Activated CD4-positive, alpha-beta memory T cell treated with anti-CD3 and anti-CD28 coated beads, Interleukin-2, amount 10 ng/mL, durations not matched to agents 7 days and 5 days (primary cell): ENCODE measurements at regions not wholly inside any gene's neighbourhood (a gene's known extent, or its start where the extent isn't known, plus 50 kb on each side); places are given as distances from the start of the nearest gene placed in this dataset.

ENCODE experiments used
- CTCF ChIA-PET: fragments of 350-600 bp; sonication (Branson Sonifier 250); formaldehyde crosslinking; loops from one replicate; lab custom pipeline; 2021; ENCODE audit warnings: antibody characterized with exemption, inconsistent platforms; lab: Charles Lee
- POLR2A ChIA-PET: fragments of 350-600 bp; sonication (Branson Sonifier 250); formaldehyde crosslinking; loops from one replicate; lab custom pipeline; 2021; ENCODE audit warnings: antibody characterized with exemption; lab: Charles Lee
- DNase-seq: peaks from one replicate; pipeline ENCODE4 v3.0.0-alpha.2; 2020
- H3K27ac Mint-ChIP-seq: one replicate; pipeline ENCODE4 v1.8.0; 2021; ENCODE audit warnings: mild to moderate bottlenecking, mixed read lengths
- H3K27me3 Mint-ChIP-seq: one replicate; pipeline ENCODE4 v1.8.0; 2021; ENCODE audit warnings: mixed read lengths
- H3K36me3 Mint-ChIP-seq: one replicate; pipeline ENCODE4 v1.8.0; 2021; ENCODE audit warnings: low read depth, mixed read lengths
- H3K4me1 Mint-ChIP-seq: one replicate; pipeline ENCODE4 v1.8.0; 2021; ENCODE audit warnings: mixed read lengths
- H3K4me3 Mint-ChIP-seq: one replicate; pipeline ENCODE4 v1.8.0; 2021; ENCODE audit warnings: mild to moderate bottlenecking, mixed read lengths
- H3K9me3 Mint-ChIP-seq: one replicate; pipeline ENCODE4 v1.8.0; 2021; ENCODE audit warnings: mixed read lengths

GRCh38 chr4:98747393-98748091 is 89.1 kb upstream of the TSPAN5 start:
- no peaks in the 10 kb centered on the region for H3K4me1 Mint-ChIP-seq
- no peaks in the 10 kb centered on the region for H3K36me3 Mint-ChIP-seq
- no peak overlapping the region for H3K27ac Mint-ChIP-seq
- DNase-seq, result no peak
- H3K9me3 Mint-ChIP-seq, result no peaks in the 10 kb centered on the region
- CTCF ChIA-PET, result no interaction called here
- POLR2A ChIA-PET, result no interaction called here
- no peaks in the 10 kb centered on the region for H3K27me3 Mint-ChIP-seq
- H3K4me3 Mint-ChIP-seq, result no peak overlapping the region

DNA sequence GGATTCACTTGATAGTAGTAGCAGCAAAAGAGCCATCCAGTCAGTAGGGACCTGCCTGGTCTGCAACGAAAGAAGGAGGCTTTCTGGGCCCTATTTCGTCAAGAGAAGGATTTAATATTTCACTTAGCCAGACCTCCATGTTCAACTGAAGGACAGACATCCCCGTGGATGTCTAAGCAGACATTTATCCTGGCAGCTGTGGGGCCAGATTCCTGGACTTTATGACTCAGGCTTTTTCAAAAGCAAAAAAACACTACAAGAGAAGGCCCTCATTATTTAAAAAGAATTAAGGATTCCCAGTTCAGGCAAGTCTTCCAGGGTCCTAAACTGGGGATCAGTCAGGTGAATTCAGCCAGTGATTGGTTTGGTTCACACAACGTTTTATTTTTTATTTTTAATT is 88.5 kb upstream of the TSPAN5 start:
- H3K4me3 Mint-ChIP-seq, result no peak overlapping the region
- no peaks in the 10 kb centered on the region for H3K27me3 Mint-ChIP-seq
- H3K4me1 Mint-ChIP-seq, result no peaks in the 10 kb centered on the region
- ChIA-PET CTCF (no interaction called here), POLR2A (no interaction called here)
- no peaks in the 10 kb centered on the region for H3K9me3 Mint-ChIP-seq
- DNase-seq, result no peak
- H3K36me3 Mint-ChIP-seq, result no peaks in the 10 kb centered on the region
- H3K27ac Mint-ChIP-seq, result no peak overlapping the region

GRCh38 chr4:98746530-98746929 is 88.1 kb upstream of the TSPAN5 start:
- H3K9me3 Mint-ChIP-seq, result no peaks in the 10 kb centered on the region
- no peak overlapping the region for H3K4me3 Mint-ChIP-seq
- CTCF ChIA-PET, result interaction anchor here (0.7 kb wide), 1 partner anchor 12 kb away, joined by 3 read pairs; no protein-coding TSS in a partner anchor
- POLR2A ChIA-PET, result interaction anchor here (0.8 kb wide), 1 partner anchor 9 kb away, joined by 3 read pairs; no protein-coding TSS in a partner anchor
- no peak overlapping the region for H3K27ac Mint-ChIP-seq
- H3K36me3 Mint-ChIP-seq, result no peaks in the 10 kb centered on the region
- H3K4me1 Mint-ChIP-seq, result no peaks in the 10 kb centered on the region
- DNase-seq, result no peak
- H3K27me3 Mint-ChIP-seq, result no peaks in the 10 kb centered on the region

DNA sequence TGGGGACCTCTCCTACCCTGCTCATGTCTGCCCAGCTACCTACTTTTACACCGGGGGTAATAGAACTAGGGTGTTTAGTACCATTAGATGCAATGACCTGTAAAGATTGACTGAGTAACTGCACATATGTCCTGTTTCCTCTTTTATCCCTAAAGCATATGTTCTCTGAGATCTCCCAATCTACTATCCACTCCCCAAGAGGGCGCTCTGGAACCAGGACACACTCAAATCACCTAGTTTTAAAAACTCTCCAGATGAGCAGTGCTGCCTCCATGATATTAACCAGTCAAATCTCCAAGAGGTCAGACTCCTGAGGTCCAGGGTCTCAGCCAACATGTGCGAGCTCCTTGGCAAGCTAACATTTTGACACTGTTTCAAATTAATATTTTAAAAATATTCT is 87.0 kb upstream of the TSPAN5 start:
- ChIA-PET CTCF (interaction anchor here (1.0 kb wide), 1 partner anchor 250 kb away, joined by 4 read pairs; the partner anchor contains the start of gene METAP1), POLR2A (no interaction called here)
- Mint-ChIP-seq H3K36me3 (no peaks in the 10 kb centered on the region), H3K27me3 (no peaks in the 10 kb centered on the region), H3K9me3 (no peaks in the 10 kb centered on the region), H3K27ac (no peak overlapping the region), H3K4me3 (no peak overlapping the region), H3K4me1 (no peaks in the 10 kb centered on the region)
- DNase-seq, result no peak

DNA sequence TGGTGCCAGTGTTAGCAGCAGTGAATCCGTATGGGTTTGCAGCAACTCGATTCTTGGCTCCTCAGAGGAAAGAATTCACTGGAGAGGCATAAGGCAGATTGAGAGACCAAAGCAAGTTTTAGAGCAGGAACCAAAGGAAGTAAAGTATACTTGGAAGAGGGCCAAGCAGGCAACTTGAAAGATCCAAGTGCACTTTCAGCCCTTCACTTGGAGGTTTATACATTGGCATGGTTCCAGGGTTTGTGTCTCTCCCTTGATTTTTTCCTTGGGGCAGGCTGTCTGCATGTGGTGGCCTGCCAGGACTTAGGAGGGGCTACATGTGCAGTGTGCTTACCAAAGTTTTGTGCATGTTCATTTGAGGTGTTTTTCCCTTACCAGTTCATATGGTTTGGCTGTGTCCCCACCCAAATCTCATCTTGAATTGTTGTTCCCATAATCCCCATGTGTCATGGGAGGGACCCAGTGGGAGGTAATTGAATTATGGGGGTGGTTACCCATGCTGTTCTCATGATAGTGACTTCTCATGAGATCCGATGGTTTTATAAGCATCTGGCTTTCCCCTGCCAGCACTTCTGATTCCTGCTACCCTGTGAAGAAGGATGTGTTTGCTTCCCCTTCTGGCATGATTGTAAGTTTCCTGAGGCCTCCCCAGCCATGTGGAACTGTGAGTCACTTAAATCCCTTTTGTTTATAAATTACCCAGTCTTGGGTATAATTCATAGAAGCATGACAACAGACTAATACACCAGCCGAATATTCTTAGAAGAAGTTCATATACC is 86.2 kb upstream of the TSPAN5 start:
- Mint-ChIP-seq H3K4me1 (no peaks in the 10 kb centered on the region), H3K36me3 (no peaks in the 10 kb centered on the region), H3K9me3 (no peaks in the 10 kb centered on the region), H3K4me3 (no peak overlapping the region), H3K27ac (no peak overlapping the region), H3K27me3 (no peaks in the 10 kb centered on the region)
- ChIA-PET CTCF (no interaction called here), POLR2A (no interaction called here)
- no peak for DNase-seq

DNA sequence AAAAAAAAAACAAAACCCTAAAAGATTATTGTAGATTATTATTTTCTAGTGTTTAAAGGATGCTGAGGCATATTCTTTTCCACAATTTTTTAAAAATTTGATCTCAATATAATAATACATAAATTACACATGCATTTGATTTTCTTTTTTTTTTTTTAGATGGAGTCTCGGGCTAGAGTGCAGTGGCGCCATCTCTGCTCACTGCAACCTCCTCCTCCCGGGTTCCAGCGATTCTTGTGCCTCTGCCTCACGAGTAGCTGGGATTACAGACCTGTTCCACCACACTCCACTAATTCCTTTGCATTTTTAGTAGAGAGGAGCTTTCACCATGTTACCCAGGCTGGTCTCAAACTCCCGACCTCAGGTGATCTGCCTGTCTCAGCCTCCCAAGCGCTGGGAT is 83.5 kb upstream of the TSPAN5 start:
- DNase-seq, result no peak
- H3K27ac Mint-ChIP-seq, result no peak overlapping the region
- H3K4me3 Mint-ChIP-seq, result no peak overlapping the region
- peaks cover 13% of the 10 kb centered on the region for H3K9me3 Mint-ChIP-seq
- POLR2A ChIA-PET, result no interaction called here
- H3K27me3 Mint-ChIP-seq, result no peaks in the 10 kb centered on the region
- CTCF ChIA-PET, result no interaction called here
- no peaks in the 10 kb centered on the region for H3K4me1 Mint-ChIP-seq
- no peaks in the 10 kb centered on the region for H3K36me3 Mint-ChIP-seq

DNA sequence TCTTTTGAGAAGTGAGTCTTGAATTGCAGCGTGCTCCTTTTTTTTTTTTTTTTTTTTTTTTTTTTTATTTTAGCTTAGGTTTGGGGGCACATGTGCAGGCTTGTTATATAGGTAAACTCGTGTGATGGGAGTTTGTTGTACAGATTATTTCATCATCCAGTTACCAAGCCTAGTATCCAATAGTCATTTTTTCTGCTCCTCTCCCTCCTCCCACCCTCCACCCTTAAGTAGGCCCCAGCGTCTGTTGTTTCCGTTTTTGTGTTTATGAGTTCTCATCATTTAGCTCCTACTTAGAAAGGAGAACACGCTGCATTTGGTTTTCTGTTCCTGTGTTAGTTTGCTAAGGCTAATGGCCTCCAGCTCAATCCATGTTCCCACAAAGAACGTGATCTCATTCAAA is 81.3 kb upstream of the TSPAN5 start:
- no peak overlapping the region for H3K27ac Mint-ChIP-seq
- no peaks in the 10 kb centered on the region for H3K4me1 Mint-ChIP-seq
- H3K27me3 Mint-ChIP-seq, result no peaks in the 10 kb centered on the region
- peaks cover 13% of the 10 kb centered on the region for H3K9me3 Mint-ChIP-seq
- ChIA-PET CTCF (interaction anchor here (0.6 to 0.7 kb wide), 2 partner anchors 8 to 757 kb away, joined by 3 to 5 read pairs; no protein-coding TSS in a partner anchor), POLR2A (interaction anchor here (0.6 kb wide), 1 partner anchor 81 kb away, joined by 3 read pairs; no protein-coding TSS in a partner anchor)
- H3K4me3 Mint-ChIP-seq, result no peak overlapping the region
- no peaks in the 10 kb centered on the region for H3K36me3 Mint-ChIP-seq
- no peak for DNase-seq

- H3K27ac Mint-ChIP-seq, result no peak overlapping the region
- CTCF ChIA-PET, result no interaction called here
Observed at GRCh38 chr4:98733601-98734000, 75.2 kb upstream of the TSPAN5 start.

GRCh38 chr4:98728871-98729270 is 70.5 kb upstream of the TSPAN5 start:
- Mint-ChIP-seq H3K27ac (no peak overlapping the region), H3K4me1 (peaks cover 6% of the 10 kb centered on the region), H3K27me3 (no peaks in the 10 kb centered on the region), H3K4me3 (no peak overlapping the region), H3K9me3 (peaks cover 14% of the 10 kb centered on the region), H3K36me3 (peaks cover 3% of the 10 kb centered on the region)
- DNase-seq, result no peak
- ChIA-PET POLR2A (no interaction called here), CTCF (no interaction called here)

More at GRCh38 chr4:98733601-98734000, 75.2 kb upstream of the TSPAN5 start:
- H3K4me1 Mint-ChIP-seq, result peaks cover 1% of the 10 kb centered on the region
- H3K9me3 Mint-ChIP-seq, result peaks cover 10% of the 10 kb centered on the region
- POLR2A ChIA-PET, result no interaction called here
- no peaks in the 10 kb centered on the region for H3K36me3 Mint-ChIP-seq
- DNase-seq, result no peak
- no peaks in the 10 kb centered on the region for H3K27me3 Mint-ChIP-seq
- H3K4me3 Mint-ChIP-seq, result no peak overlapping the region

GRCh38 chr4:98728433-98728832 is 70.0 kb upstream of the TSPAN5 start:
- Mint-ChIP-seq H3K36me3 (peaks cover 3% of the 10 kb centered on the region), H3K4me3 (no peak overlapping the region), H3K27me3 (no peaks in the 10 kb centered on the region), H3K27ac (no peak overlapping the region), H3K9me3 (peaks cover 14% of the 10 kb centered on the region), H3K4me1 (peaks cover 6% of the 10 kb centered on the region)
- DNase-seq, result no peak
- ChIA-PET POLR2A (no interaction called here), CTCF (no interaction called here)

DNA sequence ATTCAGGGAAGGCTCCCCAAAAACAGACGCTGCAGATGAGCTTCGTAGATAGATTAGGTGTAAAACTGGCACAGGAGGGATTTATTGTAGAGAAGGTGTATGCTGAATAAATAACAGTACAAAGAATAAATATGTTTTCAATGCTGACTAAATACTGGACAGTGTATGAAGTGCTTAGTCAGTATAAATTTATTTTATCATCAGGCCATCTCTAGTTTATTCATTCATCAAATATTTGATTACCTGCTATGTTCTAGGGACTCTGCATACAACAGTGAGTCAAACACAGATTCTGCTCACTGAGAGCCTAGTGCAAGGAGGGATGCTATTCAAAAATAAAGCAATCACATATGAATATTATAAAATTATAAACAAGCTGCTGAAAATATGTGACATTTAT is 63.6 kb upstream of the TSPAN5 start:
- CTCF ChIA-PET, result no interaction called here
- no peak for DNase-seq
- Mint-ChIP-seq H3K27me3 (no peaks in the 10 kb centered on the region), H3K36me3 (peaks cover 3% of the 10 kb centered on the region), H3K4me3 (no peak overlapping the region), H3K9me3 (peaks cover 26% of the 10 kb centered on the region), H3K27ac (no peak overlapping the region), H3K4me1 (no peaks in the 10 kb centered on the region)
- POLR2A ChIA-PET, result no interaction called here

DNA sequence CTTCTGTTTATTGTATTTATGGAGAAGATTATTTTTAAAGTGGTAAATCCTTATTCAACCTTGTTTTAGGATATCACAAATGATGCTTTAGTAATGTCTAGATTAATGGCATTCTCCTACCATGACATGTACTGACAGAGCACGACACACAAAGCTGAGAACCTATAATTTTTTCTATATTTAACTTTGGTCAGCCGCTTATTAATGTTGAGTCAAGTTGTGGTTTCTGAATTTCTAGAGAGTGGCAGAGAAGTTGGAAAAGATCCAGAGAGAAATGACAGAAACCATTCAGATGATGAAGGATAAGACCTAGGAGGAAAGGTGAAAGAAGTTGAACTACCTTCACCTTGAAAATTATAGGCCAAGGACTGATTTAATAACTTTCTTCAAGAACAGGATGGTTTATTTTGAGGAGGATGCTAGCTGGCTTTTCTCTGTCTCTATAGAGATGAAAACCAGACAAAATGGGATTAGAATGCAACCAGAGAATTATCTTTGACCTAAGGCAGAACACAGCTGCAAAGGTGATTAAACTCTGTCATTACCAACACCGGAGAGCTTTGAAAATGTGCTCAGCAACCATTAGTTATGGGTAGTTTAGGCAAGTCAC is 62.6 kb upstream of the TSPAN5 start:
- no peaks in the 10 kb centered on the region for H3K4me1 Mint-ChIP-seq
- DNase-seq, result no peak
- peaks cover 3% of the 10 kb centered on the region for H3K36me3 Mint-ChIP-seq
- no peak overlapping the region for H3K27ac Mint-ChIP-seq
- ChIA-PET CTCF (no interaction called here), POLR2A (interaction anchor here (0.6 kb wide), 1 partner anchor 15 kb away, joined by 3 read pairs; no protein-coding TSS in a partner anchor)
- H3K4me3 Mint-ChIP-seq, result no peak overlapping the region
- peaks cover 23% of the 10 kb centered on the region for H3K9me3 Mint-ChIP-seq
- H3K27me3 Mint-ChIP-seq, result no peaks in the 10 kb centered on the region

GRCh38 chr4:98716796-98717195 is 58.4 kb upstream of the TSPAN5 start:
- POLR2A ChIA-PET, result no interaction called here
- H3K4me3 Mint-ChIP-seq, result no peak overlapping the region
- no peaks in the 10 kb centered on the region for H3K27me3 Mint-ChIP-seq
- no peaks in the 10 kb centered on the region for H3K36me3 Mint-ChIP-seq
- no peak overlapping the region for H3K27ac Mint-ChIP-seq
- no peaks in the 10 kb centered on the region for H3K4me1 Mint-ChIP-seq
- DNase-seq, result no peak
- CTCF ChIA-PET, result no interaction called here
- peaks cover 6% of the 10 kb centered on the region for H3K9me3 Mint-ChIP-seq
